Hematopoietic multipotent progenitor cell treated with erythropoietin and hydrocortisone succinate and interleukin-3 and kit ligand, for 17 days (in vitro differentiated cells): ENCODE measurements at regions not wholly inside any gene's neighbourhood (a gene's known extent, or its start where the extent isn't known, plus 50 kb on each side); places are given as distances from the start of the nearest gene placed in this dataset.
"Not testable (repeated sequence)": the region's sequence is repeated elsewhere in the genome, so short reads cannot be mapped to it uniquely, and the experiment has no call there.

Experiments
- DNase-seq: peaks from one replicate; pipeline ENCODE4 v3.0.0-alpha.2; 2015; ENCODE audit warnings: low spot score

GRCh38 chr14:88985654-88986053, 161.2 kb downstream of the TTC8 start:
- DNase-seq: no peak

- no peak for DNase-seq
These were observed 161.8 kb downstream of the TTC8 start for GRCh38 chr14:88986146-88986841.

- not testable (repeated sequence) for DNase-seq
These were observed 162.5 kb downstream of the TTC8 start for GRCh38 chr14:88986908-88987307.

- DNase-seq: no peak
These were observed 163.1 kb downstream of the TTC8 start for GRCh38 chr14:88987516-88987915.

GRCh38 chr14:88989911-88990310, 165.5 kb downstream of the TTC8 start:
- no peak for DNase-seq

- DNase-seq: no peak
These were observed 166.4 kb downstream of the TTC8 start for GRCh38 chr14:88990856-88991255.

- DNase-seq: no peak
These were observed 167.6 kb downstream of the TTC8 start for GRCh38 chr14:88992011-88992410.

GRCh38 chr14:88993946-88994345, 169.5 kb downstream of the TTC8 start:
- no peak for DNase-seq

GRCh38 chr14:88995437-88996198, 171.2 kb downstream of the TTC8 start:
- no peak for DNase-seq

- no peak for DNase-seq
These were observed 173.6 kb downstream of the TTC8 start for GRCh38 chr14:88998027-88998426.

- DNase-seq: no peak
These were observed 174.7 kb downstream of the TTC8 start for GRCh38 chr14:88999137-88999536.

- DNase-seq: peak; percentile 37
These were observed 175.8 kb downstream of the TTC8 start for GRCh38 chr14:89000007-89000942.

GRCh38 chr14:89004166-89004565, 179.7 kb downstream of the TTC8 start:
- no peak for DNase-seq

GRCh38 chr14:89007906-89008305, 183.5 kb downstream of the TTC8 start:
- DNase-seq: no peak

GRCh38 chr14:89011355-89012281, 187.2 kb downstream of the TTC8 start:
- no peak for DNase-seq

- no peak for DNase-seq
These were observed 188.0 kb downstream of the TTC8 start for GRCh38 chr14:89012282-89013097.

GRCh38 chr14:89013098-89013504, 188.7 kb downstream of the TTC8 start:
- peak; percentile 7 for DNase-seq

- DNase-seq: no peak
These were observed 189.5 kb downstream of the TTC8 start for GRCh38 chr14:89013698-89014568.

GRCh38 chr14:89014569-89014850, 190.1 kb downstream of the TTC8 start:
- no peak for DNase-seq

- no peak for DNase-seq
These were observed 190.6 kb downstream of the TTC8 start for GRCh38 chr14:89015016-89015415.
